ENCODE measurements at regions not wholly inside any gene's neighbourhood (a gene's known extent, or its start where the extent isn't known, plus 50 kb on each side); places are given as distances from the start of the nearest gene placed in this dataset.

GRCh38 chr6:84332139-84333034 is 104.9 kb upstream of the CEP162 start:
- H3K4me3 ChIP-seq (replicated peaks in 1 of 2; ENCODE audit: low read depth in 2 of 2, low read length in 2 of 2), result no peak overlapping the region
- TF ChIP-seq CTCF (IDR thresholded peaks at IDR 0.05; ENCODE audit: low read depth, low read length), result no peak
- no peak for DNase-seq (ENCODE audit: low read depth in 2 of 2)

DNA sequence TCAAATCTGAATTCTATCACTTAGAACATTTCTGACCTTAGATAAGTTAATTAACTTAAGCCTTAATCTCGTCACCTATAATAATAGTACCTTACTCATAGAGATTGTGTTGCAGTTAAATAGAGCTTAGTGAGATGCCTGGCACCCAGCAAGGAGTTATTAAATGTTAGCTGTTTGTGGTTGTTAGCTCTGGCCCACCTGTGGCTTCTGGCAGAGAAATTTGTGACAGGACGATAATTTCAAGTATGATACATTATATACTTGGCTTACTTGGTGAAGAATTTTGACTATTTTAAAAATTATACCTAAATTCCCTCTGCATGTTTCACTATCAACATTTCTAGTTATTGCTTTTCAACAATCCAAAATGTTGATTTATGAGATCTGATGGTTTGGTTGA is 102.9 kb upstream of the CEP162 start:
- H3K4me3 ChIP-seq (replicated peaks in 1 of 2; ENCODE audit: low read depth in 2 of 2, low read length in 2 of 2), result no peak overlapping the region
- no peak for TF ChIP-seq CTCF (IDR thresholded peaks at IDR 0.05; ENCODE audit: low read depth, low read length)
- no peak for DNase-seq (ENCODE audit: low read depth in 2 of 2)

- no peak for DNase-seq (ENCODE audit: low read depth in 2 of 2)
- no peak overlapping the region for H3K4me3 ChIP-seq (replicated peaks in 1 of 2; ENCODE audit: low read depth in 2 of 2, low read length in 2 of 2)
- TF ChIP-seq CTCF (IDR thresholded peaks at IDR 0.05; ENCODE audit: low read depth, low read length), result no peak
Observed at GRCh38 chr6:84329516-84329915, 102.1 kb upstream of the CEP162 start.

DNA sequence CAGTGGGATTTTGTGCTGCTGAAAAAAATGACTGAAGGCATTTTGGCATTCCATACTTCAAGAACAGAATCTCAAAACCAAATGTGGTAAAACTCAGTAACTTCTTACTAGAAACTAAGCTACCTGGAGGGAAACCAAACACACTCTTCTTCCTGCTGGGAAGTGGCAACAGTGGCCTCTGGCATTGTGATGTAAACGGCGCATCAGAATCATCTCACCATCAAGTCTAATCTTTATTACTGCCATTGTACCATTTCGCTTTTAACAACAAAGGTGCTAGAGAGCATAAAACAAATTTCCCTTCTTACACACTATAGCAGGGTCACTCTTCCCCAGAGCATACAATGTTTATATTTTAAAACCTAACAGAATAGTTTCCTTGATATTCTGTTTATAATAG is 101.6 kb upstream of the CEP162 start:
- no peak for DNase-seq (ENCODE audit: low read depth in 2 of 2)
- H3K4me3 ChIP-seq (replicated peaks in 1 of 2; ENCODE audit: low read depth in 2 of 2, low read length in 2 of 2), result no peak overlapping the region
- TF ChIP-seq CTCF (IDR thresholded peaks at IDR 0.05; ENCODE audit: low read depth, low read length), result no peak

- no peak for TF ChIP-seq CTCF (IDR thresholded peaks at IDR 0.05; ENCODE audit: low read depth, low read length)
- no peak overlapping the region for H3K4me3 ChIP-seq (replicated peaks in 1 of 2; ENCODE audit: low read depth in 2 of 2, low read length in 2 of 2)
- no peak for DNase-seq (ENCODE audit: low read depth in 2 of 2)
Observed at GRCh38 chr6:84317463-84317862, 90.0 kb upstream of the CEP162 start.

GRCh38 chr6:84314377-84314898 is 87.0 kb upstream of the CEP162 start:
- peak; percentile 3 for DNase-seq (ENCODE audit: low read depth in 2 of 2)
- no peak overlapping the region for H3K4me3 ChIP-seq (replicated peaks in 1 of 2; ENCODE audit: low read depth in 2 of 2, low read length in 2 of 2)
- TF ChIP-seq CTCF (IDR thresholded peaks at IDR 0.05; ENCODE audit: low read depth, low read length), result no peak
